HAP-1 (cell line): ENCODE measurements at regions not wholly inside any gene's neighbourhood (a gene's known extent, or its start where the extent isn't known, plus 50 kb on each side); places are given as distances from the start of the nearest gene placed in this dataset.
"Not testable (repeated sequence)": the region's sequence is repeated elsewhere in the genome, so short reads cannot be mapped to it uniquely, and the experiment has no call there.

ENCODE experiments used
- DNase-seq, 2 experiments: peaks; one replicate each; pipeline ENCODE4 v3.0.0-alpha.2; 2016 to 2020; ENCODE audit warnings: low spot score in 2 of 2
- H3K27me3 ChIP-seq: fragments of 250-450 bp; sonication (Bioruptor Pico); 2 replicates; pipeline ENCODE4 v1.5.1; 2020; ENCODE audit warnings: low read depth, mild to moderate bottlenecking, moderate library complexity
- H3K36me3 ChIP-seq: fragments of 250-450 bp; sonication (Bioruptor Pico); replicated peaks from 2 replicates; pipeline ENCODE4 v1.5.1; 2020; ENCODE audit warnings: mild to moderate bottlenecking
- H3K4me1 ChIP-seq: fragments of 250-450 bp; sonication (Bioruptor Pico); 2 replicates; pipeline ENCODE4 v1.5.1; 2020; ENCODE audit warnings: mild to moderate bottlenecking
- H3K4me3 ChIP-seq: fragments of 250-450 bp; sonication (Bioruptor Pico); 2 replicates; pipeline ENCODE4 v1.5.1; 2020; ENCODE audit warnings: mild to moderate bottlenecking, moderate library complexity
- H3K9me3 ChIP-seq: fragments of 250-450 bp; sonication (Bioruptor Pico); 2 replicates; pipeline ENCODE4 v1.5.1; 2020; ENCODE audit warnings: mild to moderate bottlenecking, moderate library complexity
- in situ Hi-C: fragments of 300-500 bp; cut with MboI; formaldehyde crosslinking; loops from 3 replicates; pipeline ENCODE4 v1.14.3; 2020; ENCODE audit warnings: low sequenced_read_pairs, inconsistent platforms, mixed read lengths

DNA sequence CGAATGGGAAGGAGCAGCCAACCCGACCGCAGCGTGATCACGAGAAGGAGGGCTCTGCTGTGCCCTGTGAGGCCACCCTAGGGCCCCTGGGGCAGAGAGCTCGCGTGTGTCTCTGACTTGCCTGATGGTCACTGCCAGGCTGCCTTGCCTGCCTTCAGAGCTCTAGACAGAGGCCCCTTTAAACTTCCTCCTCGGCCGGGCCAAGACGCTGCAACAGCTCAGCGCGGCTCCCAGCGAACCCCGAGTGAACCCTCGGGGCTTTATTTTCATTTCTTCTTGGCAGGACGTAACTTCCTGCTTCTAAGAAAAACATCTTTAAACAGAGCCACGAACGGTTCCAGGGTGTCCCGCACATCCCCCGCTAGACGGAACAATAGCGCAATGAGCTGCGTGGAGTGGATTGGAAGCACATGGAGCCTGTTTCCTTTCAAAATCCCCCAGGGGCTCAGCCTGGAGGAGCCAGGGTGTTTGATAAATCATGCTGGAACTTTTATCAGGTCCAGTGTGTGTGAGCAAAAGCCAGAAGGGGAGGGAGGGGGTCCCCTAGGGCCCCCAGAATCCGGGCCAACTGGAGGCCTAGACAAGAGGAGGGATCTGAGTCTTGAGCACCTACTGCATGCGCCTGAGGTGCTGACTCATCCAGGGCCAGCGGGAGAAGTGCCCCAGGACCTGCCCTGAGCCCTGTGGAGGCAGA lies 134.1 kb upstream of the GDF10 start:
- no peaks in the 10 kb centered on the region for H3K27me3 ChIP-seq
- no peak for DNase-seq
- H3K9me3 ChIP-seq: no peaks in the 10 kb centered on the region
- no peaks in the 10 kb centered on the region for H3K36me3 ChIP-seq
- in situ Hi-C loops: no loop called here
- no peaks in the 10 kb centered on the region for H3K4me1 ChIP-seq
- no peak overlapping the region for H3K4me3 ChIP-seq

DNA sequence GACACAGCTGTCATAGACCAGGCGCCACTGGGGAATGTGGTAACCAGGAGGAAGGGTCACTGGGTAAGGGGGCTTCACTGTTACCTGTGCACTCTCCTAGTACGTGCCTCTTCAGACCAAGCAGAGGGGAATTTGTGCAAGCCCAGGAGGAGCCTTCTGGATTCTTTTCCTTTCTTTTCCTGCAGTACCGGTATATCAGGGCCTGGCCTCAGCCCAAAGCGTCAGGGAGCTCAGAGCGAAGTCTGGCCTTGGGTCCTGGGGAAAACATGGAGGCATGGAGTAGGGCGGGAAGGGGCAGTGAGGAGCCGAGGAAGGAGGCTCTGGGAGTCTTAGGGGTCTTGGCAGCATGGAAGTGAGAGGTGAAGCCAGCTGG lies 133.6 kb upstream of the GDF10 start:
- no peak overlapping the region for H3K4me3 ChIP-seq
- no peak for DNase-seq
- H3K27me3 ChIP-seq: no peaks in the 10 kb centered on the region
- in situ Hi-C loops: no loop called here
- no peaks in the 10 kb centered on the region for H3K4me1 ChIP-seq
- H3K36me3 ChIP-seq: no peaks in the 10 kb centered on the region
- no peaks in the 10 kb centered on the region for H3K9me3 ChIP-seq

DNA sequence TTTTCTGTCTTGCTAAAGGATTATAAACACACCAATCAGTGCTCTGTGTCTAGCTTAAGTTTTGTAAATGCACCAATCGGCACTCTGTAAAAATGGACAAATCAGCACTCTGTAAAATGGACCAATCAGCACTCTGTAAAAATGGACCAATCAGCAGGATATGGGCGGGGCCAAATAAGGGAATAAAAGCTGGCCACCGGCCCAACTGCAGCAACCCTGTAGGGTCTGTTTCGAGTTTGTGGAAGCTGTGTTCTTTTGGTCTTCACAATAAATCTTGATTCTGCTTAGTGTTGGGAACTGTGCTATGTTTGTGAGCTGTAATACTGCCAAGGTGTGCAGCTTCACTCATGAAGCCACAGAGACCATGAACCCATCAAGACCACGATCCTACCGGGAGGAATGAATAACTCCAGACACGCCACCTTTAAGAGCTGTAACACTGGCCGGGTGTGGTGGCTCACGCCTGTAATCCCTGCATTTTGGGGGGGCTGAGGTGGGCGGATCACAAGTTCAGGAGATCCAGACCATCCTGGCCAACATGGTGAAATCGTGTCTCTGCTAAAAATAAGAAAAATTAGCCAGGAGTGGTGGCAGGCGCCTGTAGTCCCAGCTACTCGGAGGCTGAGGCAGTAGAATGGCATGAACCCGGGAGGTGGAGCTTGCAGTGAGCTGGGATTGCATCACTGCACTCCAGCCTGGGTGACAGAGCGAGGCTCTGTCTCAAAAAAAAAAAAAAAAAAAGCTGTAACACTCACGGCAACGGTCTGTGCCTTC lies 133.0 kb upstream of the GDF10 start:
- H3K36me3 ChIP-seq, in situ Hi-C loops, H3K27me3 ChIP-seq, H3K4me1 ChIP-seq, H3K9me3 ChIP-seq, H3K4me3 ChIP-seq, DNase-seq: not testable (repeated sequence)

DNA sequence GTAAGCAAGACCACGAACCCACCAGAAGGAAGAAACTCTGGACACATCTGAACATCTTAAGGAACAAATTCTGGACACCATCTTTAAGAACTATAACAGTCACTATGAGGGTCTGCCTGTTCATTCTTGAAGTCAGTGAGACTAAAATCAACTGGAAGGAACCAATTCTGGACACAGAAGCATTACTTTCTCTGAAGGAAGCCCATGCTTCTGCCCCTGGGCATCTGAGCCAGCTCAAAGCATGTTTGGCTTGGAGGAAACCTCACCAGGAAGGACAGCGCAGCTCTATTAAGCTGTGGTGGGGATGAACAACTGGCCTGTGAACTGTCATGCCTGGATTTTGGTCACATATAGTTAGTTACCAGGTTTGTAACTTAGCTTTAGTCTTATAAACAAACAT lies 132.4 kb upstream of the GDF10 start:
- Histone ChIP-seq H3K36me3 (no peaks in the 10 kb centered on the region), H3K9me3 (no peaks in the 10 kb centered on the region), H3K27me3 (no peaks in the 10 kb centered on the region), H3K4me3 (no peak overlapping the region), H3K4me1 (no peaks in the 10 kb centered on the region)
- no peak for DNase-seq
- in situ Hi-C loops: no loop called here

DNA sequence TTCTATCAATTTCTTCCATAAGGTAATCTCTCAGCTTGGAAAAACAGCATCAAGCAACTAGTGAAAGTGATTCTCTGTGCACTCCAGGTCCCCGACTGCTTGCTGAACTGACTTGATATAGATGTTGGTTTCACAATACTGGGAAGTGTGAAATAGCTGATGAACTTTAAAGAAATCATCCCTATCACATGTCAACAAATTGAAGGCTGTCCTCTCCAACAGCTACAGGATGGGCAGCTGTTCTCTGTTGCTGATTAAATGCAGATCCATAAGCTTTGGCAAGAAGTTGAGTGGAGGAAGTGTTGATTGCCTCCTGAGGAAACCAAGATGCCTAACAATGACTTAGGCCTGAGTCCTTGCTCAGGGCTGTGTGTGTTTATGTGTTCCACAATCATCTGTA lies 130.4 kb upstream of the GDF10 start:
- Histone ChIP-seq H3K9me3 (no peaks in the 10 kb centered on the region), H3K27me3 (no peaks in the 10 kb centered on the region), H3K4me3 (no peak overlapping the region), H3K36me3 (no peaks in the 10 kb centered on the region), H3K4me1 (no peaks in the 10 kb centered on the region)
- in situ Hi-C loops: no loop called here
- no peak for DNase-seq

DNA sequence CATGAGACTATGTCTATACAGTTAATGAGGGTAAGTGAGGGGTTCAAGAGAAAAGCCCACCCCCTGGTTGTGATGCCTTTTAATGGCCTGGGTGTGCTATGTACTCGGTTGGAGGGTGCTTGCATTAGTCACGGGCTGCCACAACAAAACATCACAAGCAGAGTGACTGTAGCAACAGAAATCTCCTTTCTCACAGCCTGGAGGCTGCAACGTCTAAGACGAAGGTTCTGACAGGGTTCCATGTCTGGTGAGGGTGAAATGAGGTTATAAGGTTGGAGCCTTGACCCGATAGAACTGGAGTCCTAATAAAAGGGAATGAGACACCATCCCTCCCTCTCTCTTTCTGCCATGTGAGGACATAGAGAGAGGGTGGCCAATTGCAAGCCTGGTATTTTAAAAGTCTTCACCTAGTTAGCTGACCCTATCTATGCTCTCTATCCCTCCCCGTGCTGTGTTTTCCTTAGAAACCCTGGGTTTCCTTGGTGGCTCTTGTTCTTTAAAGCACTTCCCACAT lies 126.0 kb upstream of the GDF10 start:
- H3K9me3 ChIP-seq: no peaks in the 10 kb centered on the region
- H3K4me1 ChIP-seq: no peaks in the 10 kb centered on the region
- no peaks in the 10 kb centered on the region for H3K36me3 ChIP-seq
- no peak overlapping the region for H3K4me3 ChIP-seq
- in situ Hi-C loops: no loop called here
- no peak for DNase-seq
- no peaks in the 10 kb centered on the region for H3K27me3 ChIP-seq

DNA sequence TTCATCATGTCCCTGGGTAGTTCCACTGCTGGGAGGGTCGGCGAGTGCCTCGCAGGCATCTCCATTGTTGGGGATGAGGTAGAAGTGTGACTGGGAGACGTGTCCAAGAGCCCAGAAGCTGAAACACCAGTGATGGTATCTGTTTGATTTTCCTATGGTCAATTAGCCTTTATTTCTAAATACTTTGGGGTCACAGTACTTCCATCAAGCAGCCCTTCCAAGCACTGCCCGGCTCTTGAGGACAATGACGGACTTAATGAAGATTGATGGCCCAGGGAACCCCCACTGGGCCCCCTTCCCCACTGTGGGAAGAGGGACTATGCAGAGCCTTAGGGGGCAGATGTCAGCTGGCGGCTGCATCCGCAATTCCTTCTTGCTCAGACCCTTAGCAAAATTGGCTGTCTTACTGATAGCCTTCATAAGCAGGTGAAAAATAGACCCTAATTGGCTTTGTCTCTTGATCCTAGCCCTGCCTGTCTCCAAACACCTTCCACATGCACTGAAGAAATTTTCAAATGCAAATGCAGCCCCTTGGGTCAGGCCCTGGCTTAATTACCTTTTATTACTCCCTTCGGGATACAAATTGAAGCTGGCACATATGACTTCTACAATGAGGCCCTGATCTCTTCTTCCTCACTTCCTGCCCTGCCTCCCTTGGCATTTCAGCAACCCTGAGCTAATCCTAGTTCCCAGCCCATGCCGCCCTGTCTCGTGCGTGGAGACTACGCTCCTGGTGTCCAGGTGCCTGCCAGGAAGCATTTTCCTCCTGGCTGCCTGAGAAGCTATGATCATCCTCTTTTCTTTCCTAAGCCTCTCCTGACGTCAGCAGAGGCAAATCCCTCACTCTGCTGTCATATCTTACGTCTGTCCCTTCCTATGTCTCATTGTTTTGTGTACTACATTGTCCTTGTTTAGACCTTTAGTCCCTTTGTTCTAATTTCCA lies 124.5 kb upstream of the GDF10 start:
- Histone ChIP-seq H3K27me3 (no peaks in the 10 kb centered on the region), H3K4me3 (no peak overlapping the region), H3K9me3 (no peaks in the 10 kb centered on the region), H3K36me3 (no peaks in the 10 kb centered on the region), H3K4me1 (no peaks in the 10 kb centered on the region)
- in situ Hi-C loops: no loop called here
- no peak for DNase-seq

DNA sequence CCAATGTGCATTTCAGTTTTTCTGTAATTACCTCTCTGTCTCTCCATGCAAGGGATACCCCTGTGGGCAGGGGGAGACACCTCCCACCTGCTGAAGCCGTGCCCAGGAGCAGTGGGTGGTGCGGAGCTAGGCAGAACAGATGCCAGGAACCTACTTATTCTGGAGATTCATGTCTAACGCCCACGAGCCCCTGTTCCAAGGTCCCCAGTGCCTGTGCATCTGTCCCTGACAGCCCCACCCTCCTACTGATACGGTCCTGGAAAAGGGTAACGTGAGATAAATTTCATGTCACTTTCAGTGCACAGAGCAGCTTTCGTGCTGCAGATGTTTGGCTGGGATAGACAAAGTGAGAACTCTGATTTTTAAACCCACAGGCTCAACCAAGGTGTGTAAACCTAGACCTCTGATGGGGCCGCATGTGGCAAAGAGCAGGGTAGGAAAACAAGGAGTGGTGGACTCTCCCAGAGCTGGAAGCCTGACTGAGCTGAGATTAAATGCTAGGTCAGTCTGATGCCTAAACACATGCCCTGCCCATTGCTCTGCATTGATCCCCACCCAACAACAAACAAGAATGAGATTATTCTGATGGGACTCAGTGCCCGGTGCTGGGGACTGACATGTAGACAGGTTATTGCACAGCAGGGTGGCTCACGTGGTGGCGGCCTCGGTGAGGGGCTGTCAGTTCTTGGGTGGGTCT lies 123.6 kb upstream of the GDF10 start:
- Histone ChIP-seq H3K4me1 (no peaks in the 10 kb centered on the region), H3K4me3 (no peak overlapping the region), H3K27me3 (no peaks in the 10 kb centered on the region), H3K36me3 (no peaks in the 10 kb centered on the region), H3K9me3 (no peaks in the 10 kb centered on the region)
- DNase-seq: no peak
- in situ Hi-C loops: no loop called here

DNA sequence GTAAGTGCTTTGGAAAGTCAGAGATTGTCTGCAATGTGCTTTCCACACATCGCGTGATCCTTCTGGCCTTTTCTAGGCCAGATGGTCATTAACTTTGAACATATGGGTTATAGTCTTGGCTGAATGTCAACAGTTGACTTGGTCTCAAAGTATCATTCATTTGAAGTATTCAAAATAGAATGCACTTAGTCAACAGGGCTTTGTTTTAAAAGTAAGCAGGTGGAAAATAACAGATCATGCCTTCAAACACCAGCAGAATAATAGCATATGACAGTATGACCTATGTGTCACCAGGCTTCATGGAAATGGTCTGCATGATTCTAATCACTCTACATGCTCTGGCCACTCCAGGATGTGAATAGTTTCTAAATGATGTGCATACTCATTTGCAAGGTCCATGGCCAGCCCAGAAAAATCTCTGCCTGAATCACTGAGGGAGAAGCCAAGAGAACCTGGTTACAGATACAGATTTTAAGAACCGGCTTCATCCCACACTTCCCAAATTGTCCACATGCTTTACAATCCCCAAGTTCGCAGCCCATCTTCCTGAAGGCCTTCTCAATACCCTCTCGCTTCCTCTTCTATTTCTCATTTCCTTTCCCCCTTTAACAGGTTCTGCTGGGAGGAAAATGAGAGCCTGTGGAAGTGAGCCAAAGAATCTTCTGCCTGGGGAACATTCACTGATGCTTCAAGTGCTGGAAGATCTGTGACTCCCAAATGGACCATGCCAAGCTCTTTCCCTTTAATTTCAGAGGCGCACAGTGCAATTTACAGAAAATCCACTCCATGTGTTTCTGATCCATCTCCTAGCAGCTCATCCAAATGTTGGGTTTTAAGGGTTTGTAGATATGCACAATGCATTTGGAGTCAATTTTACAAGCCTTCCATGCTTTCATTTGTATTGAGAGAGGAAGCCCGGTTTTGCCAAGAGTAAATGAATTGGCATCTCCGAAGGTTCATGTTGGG lies 122.8 kb upstream of the GDF10 start:
- Histone ChIP-seq H3K36me3 (no peaks in the 10 kb centered on the region), H3K4me3 (no peak overlapping the region), H3K4me1 (no peaks in the 10 kb centered on the region), H3K27me3 (no peaks in the 10 kb centered on the region), H3K9me3 (no peaks in the 10 kb centered on the region)
- in situ Hi-C loops: no loop called here
- DNase-seq: no peak

DNA sequence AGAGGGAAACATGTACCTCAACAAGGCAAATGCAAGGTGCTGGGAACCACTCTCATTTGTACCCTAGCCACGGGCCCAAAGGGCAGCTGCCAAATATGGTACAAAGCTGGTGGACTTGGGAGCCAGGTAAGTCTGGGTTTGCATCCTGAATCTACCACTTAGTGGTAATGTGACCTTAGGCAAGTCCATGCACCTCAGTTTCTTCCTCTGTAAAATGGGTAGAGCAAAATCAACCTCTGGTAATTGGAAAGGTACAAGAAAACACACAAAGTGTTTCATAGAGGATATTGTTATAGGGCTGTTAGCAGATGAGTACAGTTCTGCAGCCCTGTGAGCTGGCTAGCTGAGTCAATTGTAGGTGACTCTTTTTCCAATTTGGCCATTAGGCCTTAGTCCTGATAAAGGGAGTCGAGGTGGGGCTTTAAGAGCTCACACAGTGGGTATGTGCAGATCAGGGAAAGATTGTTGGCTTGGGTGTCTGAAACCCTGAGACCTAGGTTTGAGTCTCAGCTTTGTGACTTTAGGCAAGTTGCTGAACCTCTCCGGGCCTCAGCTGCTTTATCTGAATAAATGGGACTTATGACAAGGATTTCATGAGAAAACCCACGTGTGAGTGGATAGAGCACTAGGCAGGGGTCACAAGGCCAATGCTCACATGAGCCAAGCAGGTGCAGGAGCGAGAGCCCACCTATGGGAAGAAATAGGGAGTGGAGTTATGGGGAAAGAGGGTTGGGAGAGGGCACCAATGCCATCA lies 121.3 kb upstream of the GDF10 start:
- Histone ChIP-seq H3K9me3 (no peaks in the 10 kb centered on the region), H3K36me3 (no peaks in the 10 kb centered on the region), H3K4me1 (no peaks in the 10 kb centered on the region), H3K4me3 (no peak overlapping the region), H3K27me3 (no peaks in the 10 kb centered on the region)
- no peak for DNase-seq
- in situ Hi-C loops: no loop called here

DNA sequence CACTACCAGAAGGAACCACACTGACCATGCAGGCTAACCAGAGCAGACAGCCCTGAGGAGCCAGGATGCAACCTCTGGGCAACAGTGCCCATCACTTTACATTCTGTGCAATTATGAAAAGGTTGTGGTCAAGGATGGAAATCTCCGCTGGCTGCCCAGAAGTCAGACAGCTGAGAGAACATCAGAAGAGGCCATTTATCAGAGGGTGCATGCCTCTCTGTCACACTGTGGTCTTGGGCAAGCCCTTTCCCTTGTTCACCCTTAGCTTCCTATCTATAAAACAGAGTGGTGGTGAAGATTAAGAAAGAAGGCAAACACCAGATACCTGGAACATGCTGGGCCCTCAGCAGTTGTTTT lies 120.7 kb upstream of the GDF10 start:
- Histone ChIP-seq H3K9me3 (no peaks in the 10 kb centered on the region), H3K4me1 (no peaks in the 10 kb centered on the region), H3K36me3 (no peaks in the 10 kb centered on the region), H3K4me3 (no peak overlapping the region), H3K27me3 (no peaks in the 10 kb centered on the region)
- in situ Hi-C loops: no loop called here
- no peak for DNase-seq
